GM19351 (cell line): ENCODE measurements at regions not wholly inside any gene's neighbourhood (a gene's known extent, or its start where the extent isn't known, plus 50 kb on each side); places are given as distances from the start of the nearest gene placed in this dataset.
"Not testable (repeated sequence)": the region's sequence is repeated elsewhere in the genome, so short reads cannot be mapped to it uniquely, and the experiment has no call there.

Source experiments
- ATAC-seq: cut with Tn5 transposase; IDR thresholded peaks from one replicate; pipeline ENCODE4 v1.9.1; 2021; ENCODE audit warnings: mild to moderate bottlenecking, moderate library complexity; ENCODE audit not compliant: unreplicated experiment

GRCh38 chr5:63228154-63228553 is 649.5 kb downstream of the LRRC70 start:
- ATAC-seq = no peak

- no peak for ATAC-seq
Measured at GRCh38 chr5:63220244-63220643, 641.6 kb downstream of the LRRC70 start.

- no peak for ATAC-seq
Measured at GRCh38 chr5:63217422-63217821, 638.8 kb downstream of the LRRC70 start.

- ATAC-seq = no peak
Measured at GRCh38 chr5:63213256-63213655, 634.6 kb downstream of the LRRC70 start.

- no peak for ATAC-seq
Measured at GRCh38 chr5:63211448-63212132, 633.0 kb downstream of the LRRC70 start.

GRCh38 chr5:63205976-63206375 is 627.4 kb downstream of the LRRC70 start:
- no peak for ATAC-seq

- ATAC-seq = no peak
Measured at GRCh38 chr5:63201738-63202137, 623.1 kb downstream of the LRRC70 start.

- no peak for ATAC-seq
Measured at GRCh38 chr5:63194126-63194525, 615.5 kb downstream of the LRRC70 start.

GRCh38 chr5:63180190-63180589 is 601.6 kb downstream of the LRRC70 start:
- ATAC-seq = not testable (repeated sequence)

- no peak for ATAC-seq
Measured at GRCh38 chr5:63175850-63176249, 597.2 kb downstream of the LRRC70 start.

GRCh38 chr5:63170486-63170885 is 591.9 kb downstream of the LRRC70 start:
- no peak for ATAC-seq

GRCh38 chr5:63164838-63165535 is 586.4 kb downstream of the LRRC70 start:
- ATAC-seq = no peak

GRCh38 chr5:63164339-63164738 is 585.7 kb downstream of the LRRC70 start:
- ATAC-seq = no peak

GRCh38 chr5:63155310-63155631 is 576.7 kb downstream of the LRRC70 start:
- no peak for ATAC-seq

- no peak for ATAC-seq
Measured at GRCh38 chr5:63154476-63155309, 576.1 kb downstream of the LRRC70 start.

GRCh38 chr5:63152871-63153270 is 574.3 kb downstream of the LRRC70 start:
- ATAC-seq = no peak

- no peak for ATAC-seq
Measured at GRCh38 chr5:63145167-63145566, 566.5 kb downstream of the LRRC70 start.

- ATAC-seq = no peak
Measured at GRCh38 chr5:63141591-63141990, 563.0 kb downstream of the LRRC70 start.

GRCh38 chr5:63135291-63135690 is 556.7 kb downstream of the LRRC70 start:
- no peak for ATAC-seq

- ATAC-seq = no peak
Measured at GRCh38 chr5:63131626-63132285, 553.1 kb downstream of the LRRC70 start.

- ATAC-seq = no peak
Measured at GRCh38 chr5:63128761-63129160, 550.1 kb downstream of the LRRC70 start.
